HEK293 (cell line): ENCODE measurements at regions not wholly inside any gene's neighbourhood (a gene's known extent, or its start where the extent isn't known, plus 50 kb on each side); places are given as distances from the start of the nearest gene placed in this dataset.

ENCODE experiments used
- CTCF ChIA-PET: fragments of 350-600 bp; formaldehyde crosslinking; extraction: SDS; loops from one replicate; lab custom pipeline; 2021; ENCODE audit warnings: antibody characterized with exemption; lab: Yijun Ruan, JAX
- POLR2A ChIA-PET: fragments of 300-600 bp; formaldehyde crosslinking; extraction: SDS; loops from one replicate; lab custom pipeline; 2020; ENCODE audit warnings: antibody characterized with exemption, inconsistent platforms; lab: Yijun Ruan, JAX
- H3K27ac ChIP-seq: fragments of 200-500 bp; sonication (Bioruptor generic); 2 replicates; pipeline ENCODE4 v1.5.1; 2014; ENCODE audit warnings: low read depth, low read length, control low read depth, inconsistent platforms; ENCODE audit errors: extremely low read depth
- H3K36me3 ChIP-seq, 2 experiments: fragments of 200-500 bp in 1 of 2; sonication (Bioruptor generic) in 1 of 2; 1 replicate in 1 of 2; 2 replicates in 1 of 2; pipeline ENCODE4 v1.5.1; 2014 to 2017; ENCODE audit warnings: inconsistent platforms in 2 of 2, low read length in 2 of 2; ENCODE audit not compliant: control insufficient read depth in 2 of 2, insufficient read depth in 1 of 2
- H3K4me1 ChIP-seq: fragments of 200-500 bp; sonication (Bioruptor generic); 2 replicates; pipeline ENCODE4 v1.5.1; 2014; ENCODE audit warnings: mild to moderate bottlenecking, low read length, inconsistent platforms; ENCODE audit not compliant: control insufficient read depth, insufficient read depth
- H3K4me3 ChIP-seq: 2 replicates; pipeline ENCODE4 v1.5.1; 2011; ENCODE audit warnings: low read depth, mild to moderate bottlenecking, control low read depth, low read length, moderate library complexity
- H3K9me3 ChIP-seq: fragments of 200-500 bp; sonication (Bioruptor generic); 2 replicates; pipeline ENCODE4 v1.5.1; 2014; ENCODE audit warnings: low read depth, low read length, inconsistent platforms; ENCODE audit not compliant: control insufficient read depth, insufficient read depth
- EGR2 ChIP-seq: fragments of 450-650 bp; formaldehyde crosslinking; IDR thresholded peaks from 2 replicates; pipeline ENCODE4 v1.5.1; 2016; ENCODE audit warnings: low read depth, missing biosample characterization, missing genetic modification characterization
- KLF1 ChIP-seq: fragments of 450-650 bp; formaldehyde crosslinking; IDR thresholded peaks from 2 replicates; pipeline ENCODE4 v1.5.1; 2016; ENCODE audit warnings: missing biosample characterization, missing genetic modification characterization
- SCRT1 ChIP-seq: fragments of 450-650 bp; formaldehyde crosslinking; IDR thresholded peaks from 2 replicates; pipeline ENCODE4 v1.5.1; 2016; ENCODE audit warnings: missing biosample characterization, missing genetic modification characterization, borderline replicate concordance
- SCRT2 ChIP-seq: fragments of 450-650 bp; formaldehyde crosslinking; IDR thresholded peaks from 2 replicates; pipeline ENCODE4 v1.5.1; 2016; ENCODE audit warnings: missing biosample characterization, missing genetic modification characterization
- SP2 ChIP-seq: fragments of 450-650 bp; formaldehyde crosslinking; IDR thresholded peaks from 2 replicates; pipeline ENCODE4 v1.5.1; 2016; ENCODE audit warnings: missing biosample characterization, missing genetic modification characterization
- ZNF211 ChIP-seq: fragments of 450-650 bp; formaldehyde crosslinking; IDR thresholded peaks from 2 replicates; pipeline ENCODE4 v1.5.1; 2016; ENCODE audit warnings: low read depth, missing biosample characterization, missing genetic modification characterization
- ZNF302 ChIP-seq: fragments of 450-650 bp; formaldehyde crosslinking; IDR thresholded peaks from 2 replicates; pipeline ENCODE4 v1.5.1; 2016; ENCODE audit warnings: missing biosample characterization, missing genetic modification characterization, low read depth
- ZNF324 ChIP-seq: fragments of 450-650 bp; formaldehyde crosslinking; IDR thresholded peaks from 2 replicates; pipeline ENCODE4 v1.5.1; 2016; ENCODE audit warnings: missing biosample characterization, missing genetic modification characterization
- ZNF48 ChIP-seq: fragments of 450-650 bp; formaldehyde crosslinking; IDR thresholded peaks from 2 replicates; pipeline ENCODE4 v1.5.1; 2016; ENCODE audit warnings: missing biosample characterization, missing genetic modification characterization
- ZNF571 ChIP-seq: fragments of 450-650 bp; formaldehyde crosslinking; IDR thresholded peaks from 2 replicates; pipeline ENCODE4 v1.5.0; 2017; ENCODE audit warnings: missing biosample characterization, missing genetic modification characterization
- ZNF664 ChIP-seq: fragments of 450-650 bp; formaldehyde crosslinking; IDR thresholded peaks from 2 replicates; pipeline ENCODE4 v1.5.1; 2016; ENCODE audit warnings: missing biosample characterization, missing genetic modification characterization
- ZNF776 ChIP-seq: fragments of 450-650 bp; formaldehyde crosslinking; IDR thresholded peaks from 2 replicates; pipeline ENCODE4 v1.5.0; 2017; ENCODE audit warnings: missing biosample characterization, missing genetic modification characterization, borderline replicate concordance
- TF ChIP-seq, protein P1 (sequence below): fragments of 450-650 bp; formaldehyde crosslinking; IDR thresholded peaks from 2 replicates; pipeline ENCODE4 v1.5.1; 2016; ENCODE audit warnings: missing biosample characterization, missing genetic modification characterization
- TF ChIP-seq, protein P2 (sequence below): fragments of 450-650 bp; formaldehyde crosslinking; IDR thresholded peaks from 2 replicates; pipeline ENCODE4 v1.5.1; 2016; ENCODE audit warnings: missing biosample characterization, missing genetic modification characterization
- TF ChIP-seq, protein P3 (sequence below): fragments of 450-650 bp; formaldehyde crosslinking; IDR thresholded peaks from 2 replicates; pipeline ENCODE4 v1.5.1; 2016; ENCODE audit warnings: missing biosample characterization, missing genetic modification characterization
- TF ChIP-seq, protein P4 (sequence below): fragments of 450-650 bp; formaldehyde crosslinking; IDR thresholded peaks from 2 replicates; pipeline ENCODE4 v1.5.1; 2017; ENCODE audit warnings: missing biosample characterization, missing genetic modification characterization
- TF ChIP-seq, protein P5 (sequence below): fragments of 450-650 bp; formaldehyde crosslinking; IDR thresholded peaks from 2 replicates; pipeline ENCODE4 v1.5.1; 2016; ENCODE audit warnings: missing biosample characterization, missing genetic modification characterization, borderline replicate concordance
- TF ChIP-seq, protein P6 (sequence below): fragments of 450-650 bp; formaldehyde crosslinking; IDR thresholded peaks from 2 replicates; pipeline ENCODE4 v1.5.1; 2016; ENCODE audit warnings: missing biosample characterization, missing genetic modification characterization, low read depth

DNA sequence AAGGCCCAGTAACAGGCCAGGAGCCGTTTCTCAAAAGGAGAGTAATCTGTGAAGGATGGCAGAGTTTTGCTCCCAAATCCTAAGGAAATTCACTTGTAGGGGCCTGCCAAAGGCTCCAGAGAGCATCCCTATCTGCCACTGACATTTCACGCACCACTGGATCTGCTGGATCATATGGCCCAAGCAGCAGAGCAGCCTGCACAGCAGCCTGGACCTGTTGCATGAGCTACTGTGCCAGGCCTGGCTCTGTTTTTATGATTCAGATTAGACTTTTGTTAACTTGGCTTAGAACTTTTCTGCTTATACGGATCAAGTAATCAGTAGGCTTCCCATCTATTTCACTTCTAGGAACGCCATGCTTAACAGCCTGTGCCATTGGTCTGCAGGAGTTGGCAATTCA lies 70.7 kb downstream of the CHRD start:
- no peaks in the 10 kb centered on the region for H3K4me1 ChIP-seq
- POLR2A ChIA-PET: no interaction called here
- CTCF ChIA-PET: interaction anchor here (0.6 to 1.0 kb wide), 2 partner anchors 79 to 729 kb away, joined by 3 read pairs; no protein-coding TSS in a partner anchor
- no peak overlapping the region for H3K4me3 ChIP-seq
- H3K27ac ChIP-seq: no peak overlapping the region
- no peaks in the 10 kb centered on the region for H3K9me3 ChIP-seq
- H3K36me3 ChIP-seq: no peaks in the 10 kb centered on the region
- no peak for TF ChIP-seq ZNF211
- no peak for TF ChIP-seq ZNF776 (tag by site-specific recombination)
- TF ChIP-seq SCRT2: peak; percentile 88
- TF ChIP-seq, protein P1, sequence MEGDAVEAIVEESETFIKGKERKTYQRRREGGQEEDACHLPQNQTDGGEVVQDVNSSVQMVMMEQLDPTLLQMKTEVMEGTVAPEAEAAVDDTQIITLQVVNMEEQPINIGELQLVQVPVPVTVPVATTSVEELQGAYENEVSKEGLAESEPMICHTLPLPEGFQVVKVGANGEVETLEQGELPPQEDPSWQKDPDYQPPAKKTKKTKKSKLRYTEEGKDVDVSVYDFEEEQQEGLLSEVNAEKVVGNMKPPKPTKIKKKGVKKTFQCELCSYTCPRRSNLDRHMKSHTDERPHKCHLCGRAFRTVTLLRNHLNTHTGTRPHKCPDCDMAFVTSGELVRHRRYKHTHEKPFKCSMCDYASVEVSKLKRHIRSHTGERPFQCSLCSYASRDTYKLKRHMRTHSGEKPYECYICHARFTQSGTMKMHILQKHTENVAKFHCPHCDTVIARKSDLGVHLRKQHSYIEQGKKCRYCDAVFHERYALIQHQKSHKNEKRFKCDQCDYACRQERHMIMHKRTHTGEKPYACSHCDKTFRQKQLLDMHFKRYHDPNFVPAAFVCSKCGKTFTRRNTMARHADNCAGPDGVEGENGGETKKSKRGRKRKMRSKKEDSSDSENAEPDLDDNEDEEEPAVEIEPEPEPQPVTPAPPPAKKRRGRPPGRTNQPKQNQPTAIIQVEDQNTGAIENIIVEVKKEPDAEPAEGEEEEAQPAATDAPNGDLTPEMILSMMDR (tag by site-specific recombination): no peak
- TF ChIP-seq, protein P2, sequence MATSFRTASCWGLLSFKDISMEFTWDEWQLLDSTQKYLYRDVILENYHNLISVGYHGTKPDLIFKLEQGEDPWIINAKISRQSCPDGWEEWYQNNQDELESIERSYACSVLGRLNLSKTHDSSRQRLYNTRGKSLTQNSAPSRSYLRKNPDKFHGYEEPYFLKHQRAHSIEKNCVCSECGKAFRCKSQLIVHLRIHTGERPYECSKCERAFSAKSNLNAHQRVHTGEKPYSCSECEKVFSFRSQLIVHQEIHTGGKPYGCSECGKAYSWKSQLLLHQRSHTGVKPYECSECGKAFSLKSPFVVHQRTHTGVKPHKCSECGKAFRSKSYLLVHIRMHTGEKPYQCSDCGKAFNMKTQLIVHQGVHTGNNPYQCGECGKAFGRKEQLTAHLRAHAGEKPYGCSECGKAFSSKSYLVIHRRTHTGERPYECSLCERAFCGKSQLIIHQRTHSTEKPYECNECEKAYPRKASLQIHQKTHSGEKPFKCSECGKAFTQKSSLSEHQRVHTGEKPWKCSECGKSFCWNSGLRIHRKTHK (tag by site-specific recombination): no peak
- TF ChIP-seq SCRT1 (tag by site-specific recombination): peak; percentile 78
- TF ChIP-seq, protein P3, sequence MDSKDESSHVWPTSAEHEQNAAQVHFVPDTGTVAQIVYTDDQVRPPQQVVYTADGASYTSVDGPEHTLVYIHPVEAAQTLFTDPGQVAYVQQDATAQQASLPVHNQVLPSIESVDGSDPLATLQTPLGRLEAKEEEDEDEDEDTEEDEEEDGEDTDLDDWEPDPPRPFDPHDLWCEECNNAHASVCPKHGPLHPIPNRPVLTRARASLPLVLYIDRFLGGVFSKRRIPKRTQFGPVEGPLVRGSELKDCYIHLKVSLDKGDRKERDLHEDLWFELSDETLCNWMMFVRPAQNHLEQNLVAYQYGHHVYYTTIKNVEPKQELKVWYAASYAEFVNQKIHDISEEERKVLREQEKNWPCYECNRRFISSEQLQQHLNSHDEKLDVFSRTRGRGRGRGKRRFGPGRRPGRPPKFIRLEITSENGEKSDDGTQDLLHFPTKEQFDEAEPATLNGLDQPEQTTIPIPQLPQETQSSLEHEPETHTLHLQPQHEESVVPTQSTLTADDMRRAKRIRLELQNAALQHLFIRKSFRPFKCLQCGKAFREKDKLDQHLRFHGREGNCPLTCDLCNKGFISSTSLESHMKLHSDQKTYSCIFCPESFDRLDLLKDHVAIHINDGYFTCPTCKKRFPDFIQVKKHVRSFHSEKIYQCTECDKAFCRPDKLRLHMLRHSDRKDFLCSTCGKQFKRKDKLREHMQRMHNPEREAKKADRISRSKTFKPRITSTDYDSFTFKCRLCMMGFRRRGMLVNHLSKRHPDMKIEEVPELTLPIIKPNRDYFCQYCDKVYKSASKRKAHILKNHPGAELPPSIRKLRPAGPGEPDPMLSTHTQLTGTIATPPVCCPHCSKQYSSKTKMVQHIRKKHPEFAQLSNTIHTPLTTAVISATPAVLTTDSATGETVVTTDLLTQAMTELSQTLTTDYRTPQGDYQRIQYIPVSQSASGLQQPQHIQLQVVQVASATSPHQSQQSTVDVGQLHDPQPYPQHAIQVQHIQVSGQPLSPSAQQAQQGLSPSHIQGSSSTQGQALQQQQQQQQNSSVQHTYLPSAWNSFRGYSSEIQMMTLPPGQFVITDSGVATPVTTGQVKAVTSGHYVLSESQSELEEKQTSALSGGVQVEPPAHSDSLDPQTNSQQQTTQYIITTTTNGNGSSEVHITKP (tag by site-specific recombination): no peak

DNA sequence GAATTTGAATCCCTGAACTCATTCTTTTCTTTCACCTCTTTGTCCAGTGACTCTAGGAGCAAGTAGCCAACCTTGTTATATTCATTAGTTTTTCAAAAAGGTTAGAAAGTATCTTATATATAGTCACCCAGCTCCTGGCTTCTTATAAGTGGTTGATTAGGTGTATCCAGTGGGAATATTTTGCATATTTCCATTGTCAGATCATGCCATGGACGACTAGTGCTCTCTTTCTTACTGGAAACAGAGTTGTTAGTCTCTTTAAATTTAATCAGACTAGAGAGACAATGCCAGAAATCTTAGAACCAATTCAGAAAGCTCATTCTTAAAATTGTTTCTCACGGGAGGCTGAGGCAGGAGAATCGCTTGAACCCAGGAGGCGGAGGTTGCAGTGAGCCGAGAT lies 73.4 kb downstream of the CHRD start:
- POLR2A ChIA-PET: no interaction called here
- H3K4me3 ChIP-seq: no peak overlapping the region
- H3K4me1 ChIP-seq: no peaks in the 10 kb centered on the region
- no peak overlapping the region for H3K27ac ChIP-seq
- CTCF ChIA-PET: interaction anchor here (0.7 to 1.2 kb wide), 3 partner anchors 13 to 106 kb away, joined by 3 to 5 read pairs (median 4); no protein-coding TSS in a partner anchor
- no peaks in the 10 kb centered on the region for H3K9me3 ChIP-seq
- H3K36me3 ChIP-seq: no peaks in the 10 kb centered on the region
- TF ChIP-seq, protein P4, sequence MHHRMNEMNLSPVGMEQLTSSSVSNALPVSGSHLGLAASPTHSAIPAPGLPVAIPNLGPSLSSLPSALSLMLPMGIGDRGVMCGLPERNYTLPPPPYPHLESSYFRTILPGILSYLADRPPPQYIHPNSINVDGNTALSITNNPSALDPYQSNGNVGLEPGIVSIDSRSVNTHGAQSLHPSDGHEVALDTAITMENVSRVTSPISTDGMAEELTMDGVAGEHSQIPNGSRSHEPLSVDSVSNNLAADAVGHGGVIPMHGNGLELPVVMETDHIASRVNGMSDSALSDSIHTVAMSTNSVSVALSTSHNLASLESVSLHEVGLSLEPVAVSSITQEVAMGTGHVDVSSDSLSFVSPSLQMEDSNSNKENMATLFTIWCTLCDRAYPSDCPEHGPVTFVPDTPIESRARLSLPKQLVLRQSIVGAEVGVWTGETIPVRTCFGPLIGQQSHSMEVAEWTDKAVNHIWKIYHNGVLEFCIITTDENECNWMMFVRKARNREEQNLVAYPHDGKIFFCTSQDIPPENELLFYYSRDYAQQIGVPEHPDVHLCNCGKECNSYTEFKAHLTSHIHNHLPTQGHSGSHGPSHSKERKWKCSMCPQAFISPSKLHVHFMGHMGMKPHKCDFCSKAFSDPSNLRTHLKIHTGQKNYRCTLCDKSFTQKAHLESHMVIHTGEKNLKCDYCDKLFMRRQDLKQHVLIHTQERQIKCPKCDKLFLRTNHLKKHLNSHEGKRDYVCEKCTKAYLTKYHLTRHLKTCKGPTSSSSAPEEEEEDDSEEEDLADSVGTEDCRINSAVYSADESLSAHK: no peak
- no peak for TF ChIP-seq SP2 (tag by site-specific recombination)
- TF ChIP-seq, protein P5, sequence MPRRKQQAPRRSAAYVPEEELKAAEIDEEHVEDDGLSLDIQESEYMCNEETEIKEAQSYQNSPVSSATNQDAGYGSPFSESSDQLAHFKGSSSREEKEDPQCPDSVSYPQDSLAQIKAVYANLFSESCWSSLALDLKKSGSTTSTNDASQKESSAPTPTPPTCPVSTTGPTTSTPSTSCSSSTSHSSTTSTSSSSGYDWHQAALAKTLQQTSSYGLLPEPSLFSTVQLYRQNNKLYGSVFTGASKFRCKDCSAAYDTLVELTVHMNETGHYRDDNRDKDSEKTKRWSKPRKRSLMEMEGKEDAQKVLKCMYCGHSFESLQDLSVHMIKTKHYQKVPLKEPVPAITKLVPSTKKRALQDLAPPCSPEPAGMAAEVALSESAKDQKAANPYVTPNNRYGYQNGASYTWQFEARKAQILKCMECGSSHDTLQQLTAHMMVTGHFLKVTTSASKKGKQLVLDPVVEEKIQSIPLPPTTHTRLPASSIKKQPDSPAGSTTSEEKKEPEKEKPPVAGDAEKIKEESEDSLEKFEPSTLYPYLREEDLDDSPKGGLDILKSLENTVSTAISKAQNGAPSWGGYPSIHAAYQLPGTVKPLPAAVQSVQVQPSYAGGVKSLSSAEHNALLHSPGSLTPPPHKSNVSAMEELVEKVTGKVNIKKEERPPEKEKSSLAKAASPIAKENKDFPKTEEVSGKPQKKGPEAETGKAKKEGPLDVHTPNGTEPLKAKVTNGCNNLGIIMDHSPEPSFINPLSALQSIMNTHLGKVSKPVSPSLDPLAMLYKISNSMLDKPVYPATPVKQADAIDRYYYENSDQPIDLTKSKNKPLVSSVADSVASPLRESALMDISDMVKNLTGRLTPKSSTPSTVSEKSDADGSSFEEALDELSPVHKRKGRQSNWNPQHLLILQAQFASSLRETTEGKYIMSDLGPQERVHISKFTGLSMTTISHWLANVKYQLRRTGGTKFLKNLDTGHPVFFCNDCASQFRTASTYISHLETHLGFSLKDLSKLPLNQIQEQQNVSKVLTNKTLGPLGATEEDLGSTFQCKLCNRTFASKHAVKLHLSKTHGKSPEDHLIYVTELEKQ: no peak
- no peak for TF ChIP-seq ZNF48
- TF ChIP-seq ZNF571: no peak
- no peak for TF ChIP-seq KLF1
- TF ChIP-seq ZNF302 (tag by site-specific recombination): no peak
- no peak for TF ChIP-seq ZNF664 (tag by site-specific recombination)
- TF ChIP-seq, protein P6, sequence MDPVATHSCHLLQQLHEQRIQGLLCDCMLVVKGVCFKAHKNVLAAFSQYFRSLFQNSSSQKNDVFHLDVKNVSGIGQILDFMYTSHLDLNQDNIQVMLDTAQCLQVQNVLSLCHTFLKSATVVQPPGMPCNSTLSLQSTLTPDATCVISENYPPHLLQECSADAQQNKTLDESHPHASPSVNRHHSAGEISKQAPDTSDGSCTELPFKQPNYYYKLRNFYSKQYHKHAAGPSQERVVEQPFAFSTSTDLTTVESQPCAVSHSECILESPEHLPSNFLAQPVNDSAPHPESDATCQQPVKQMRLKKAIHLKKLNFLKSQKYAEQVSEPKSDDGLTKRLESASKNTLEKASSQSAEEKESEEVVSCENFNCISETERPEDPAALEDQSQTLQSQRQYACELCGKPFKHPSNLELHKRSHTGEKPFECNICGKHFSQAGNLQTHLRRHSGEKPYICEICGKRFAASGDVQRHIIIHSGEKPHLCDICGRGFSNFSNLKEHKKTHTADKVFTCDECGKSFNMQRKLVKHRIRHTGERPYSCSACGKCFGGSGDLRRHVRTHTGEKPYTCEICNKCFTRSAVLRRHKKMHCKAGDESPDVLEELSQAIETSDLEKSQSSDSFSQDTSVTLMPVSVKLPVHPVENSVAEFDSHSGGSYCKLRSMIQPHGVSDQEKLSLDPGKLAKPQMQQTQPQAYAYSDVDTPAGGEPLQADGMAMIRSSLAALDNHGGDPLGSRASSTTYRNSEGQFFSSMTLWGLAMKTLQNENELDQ: no peak
- TF ChIP-seq ZNF324 (tag by site-specific recombination): no peak
- no peak for TF ChIP-seq EGR2 (tag by site-specific recombination)
